HG03139 (cell line): ENCODE measurements at regions not wholly inside any gene's neighbourhood (a gene's known extent, or its start where the extent isn't known, plus 50 kb on each side); places are given as distances from the start of the nearest gene placed in this dataset.
"Not testable (repeated sequence)": the region's sequence is repeated elsewhere in the genome, so short reads cannot be mapped to it uniquely, and the experiment has no call there.

Experiments used
- ATAC-seq: cut with Tn5 transposase; IDR thresholded peaks from one replicate; pipeline ENCODE4 v1.9.1; 2021; ENCODE audit not compliant: unreplicated experiment

GRCh38 chr7:87007038-87007437 is 52.4 kb downstream of the ELAPOR2 start:
- no peak for ATAC-seq

DNA sequence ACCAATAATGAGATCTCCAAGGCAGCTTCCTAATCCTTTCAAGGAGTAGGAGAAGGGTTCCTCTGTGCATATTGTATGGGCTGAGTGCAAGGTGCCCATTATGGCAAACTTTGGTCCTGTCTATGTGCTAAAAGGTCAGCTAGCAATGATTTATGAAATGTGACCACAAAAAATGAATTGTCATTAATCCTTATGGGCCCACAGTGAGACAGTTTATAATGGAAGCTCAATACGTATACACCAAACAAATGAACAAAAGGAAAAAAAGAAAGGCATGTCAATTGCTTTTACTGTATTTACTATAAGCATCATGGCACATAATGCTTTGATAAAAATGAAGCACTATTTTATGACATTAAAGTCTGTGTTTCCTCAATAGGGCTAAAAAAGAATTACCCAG is 54.5 kb downstream of the ELAPOR2 start:
- no peak for ATAC-seq

DNA sequence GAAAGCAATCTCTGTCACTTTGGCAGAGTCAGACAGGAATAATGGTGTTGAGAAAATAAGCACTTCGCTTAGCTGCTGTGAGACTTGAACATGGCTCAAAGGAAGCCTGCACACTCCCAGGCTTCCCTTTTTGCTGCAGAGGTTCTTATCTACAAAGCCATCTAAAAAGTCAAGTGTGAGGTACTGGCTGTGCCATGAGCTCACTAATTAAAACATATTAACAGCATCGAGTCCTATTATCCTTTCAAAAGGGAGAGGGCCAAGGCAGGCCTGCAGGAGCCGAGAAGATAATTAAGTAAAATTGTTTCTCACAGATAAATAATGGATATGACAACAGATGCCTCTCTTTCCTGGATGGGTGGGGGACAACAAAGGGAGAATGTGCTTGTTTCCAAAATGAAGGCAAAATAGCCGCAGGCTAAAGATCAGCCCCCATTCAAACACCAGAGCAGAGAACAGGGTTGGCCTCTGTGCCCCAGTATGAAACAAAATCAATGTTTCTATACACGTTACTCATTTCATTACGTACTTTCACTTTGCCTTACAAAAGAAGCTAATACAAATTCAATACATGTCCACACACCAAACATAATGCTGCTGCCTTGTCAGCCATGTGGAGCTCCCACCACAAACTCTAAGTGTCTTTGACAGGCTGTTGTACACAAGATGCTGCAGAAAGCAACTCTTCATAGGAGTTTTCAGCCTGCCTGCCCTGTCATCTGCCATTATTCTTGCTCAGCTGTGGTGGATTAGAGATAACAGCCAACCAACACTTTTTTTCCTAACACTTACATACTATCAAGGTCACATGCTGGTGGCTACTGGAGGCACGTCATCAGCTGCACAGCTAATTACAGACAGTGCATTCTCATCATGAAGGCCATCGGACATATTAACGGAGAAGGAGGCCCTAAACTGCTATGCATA is 55.3 kb downstream of the ELAPOR2 start:
- no peak for ATAC-seq

DNA sequence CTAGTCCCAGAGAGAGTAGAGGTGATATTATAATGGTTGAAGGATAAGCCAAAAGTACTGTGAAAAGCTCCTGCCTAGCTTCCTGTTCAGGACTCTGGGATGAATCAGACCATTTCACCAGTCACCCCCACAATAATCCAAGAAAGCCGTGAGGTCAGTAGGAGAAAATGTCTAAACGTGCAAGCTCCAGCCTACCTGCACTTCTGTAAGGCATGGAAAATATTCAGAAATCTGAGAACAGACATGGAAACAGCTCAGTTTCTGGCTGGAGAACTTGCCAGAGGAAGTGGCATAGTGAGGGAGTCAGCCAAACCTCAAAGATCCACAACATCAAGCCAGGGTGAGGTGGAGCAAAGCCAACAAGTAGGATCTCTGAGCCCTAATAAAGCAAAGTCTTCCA is 58.2 kb downstream of the ELAPOR2 start:
- ATAC-seq = no peak

DNA sequence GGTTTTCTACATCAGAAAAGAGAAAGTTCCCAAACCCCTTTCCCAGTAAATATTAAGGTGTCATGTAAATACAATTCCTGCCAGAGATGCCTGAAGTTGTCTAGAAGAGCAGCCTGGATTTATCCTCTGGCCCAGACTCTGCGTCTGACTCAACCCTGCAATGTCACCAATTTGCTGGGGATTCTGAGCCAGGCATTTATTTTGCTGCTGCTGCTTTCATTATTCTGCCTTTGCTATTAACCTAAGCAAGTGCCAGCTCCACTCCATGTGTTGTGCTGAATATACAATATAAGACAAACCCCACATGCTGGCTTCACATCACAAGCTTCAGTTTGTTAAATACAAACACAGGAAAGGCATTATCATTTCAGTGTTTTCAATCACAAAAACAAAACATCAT is 59.1 kb downstream of the ELAPOR2 start:
- ATAC-seq = no peak

GRCh38 chr7:86999750-87000149 is 59.7 kb downstream of the ELAPOR2 start:
- ATAC-seq = no peak

DNA sequence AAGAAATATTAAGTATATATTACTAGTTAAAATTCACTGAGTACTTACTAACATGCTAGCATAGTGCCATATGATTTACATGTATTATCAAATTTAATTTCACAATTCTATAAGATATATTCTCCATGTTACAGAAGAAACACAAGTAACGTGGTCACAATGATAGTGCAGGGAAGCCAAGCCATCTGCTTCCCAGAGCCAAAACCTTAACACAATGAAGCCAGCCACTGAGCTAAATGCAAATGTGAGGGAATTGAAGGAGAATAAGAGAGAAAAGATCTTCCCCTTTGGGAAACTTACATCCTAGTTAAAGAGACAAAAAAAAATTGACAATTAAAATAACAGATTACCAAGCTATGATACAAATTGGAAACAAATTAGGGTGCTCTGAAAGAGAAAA is 63.6 kb downstream of the ELAPOR2 start:
- no peak for ATAC-seq

- ATAC-seq = no peak
Observed at GRCh38 chr7:86995052-86995725, 64.3 kb downstream of the ELAPOR2 start.

DNA sequence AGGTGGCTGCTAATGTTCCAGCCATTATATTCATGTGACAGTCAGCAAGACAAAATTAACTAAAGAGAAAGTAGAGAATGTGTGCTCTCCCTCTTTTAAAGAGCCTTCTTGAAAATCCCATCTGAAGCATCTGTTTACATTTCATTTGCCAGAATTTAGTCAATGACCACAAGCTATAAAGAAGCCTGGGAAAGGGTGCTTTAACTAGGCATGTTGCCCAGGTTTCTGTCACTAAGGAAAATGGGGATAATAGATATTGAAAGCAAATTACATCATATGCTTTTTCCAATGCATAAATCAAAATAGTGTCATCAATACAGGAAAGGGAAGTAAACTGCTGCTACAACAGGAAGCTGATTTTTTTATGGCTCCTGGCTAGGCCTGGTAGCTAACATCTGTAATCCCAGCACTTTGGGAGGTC is 67.7 kb downstream of the ELAPOR2 start:
- ATAC-seq = no peak

- peak; percentile 84 for ATAC-seq
Observed at GRCh38 chr7:86991093-86991769, 68.2 kb downstream of the ELAPOR2 start.

DNA sequence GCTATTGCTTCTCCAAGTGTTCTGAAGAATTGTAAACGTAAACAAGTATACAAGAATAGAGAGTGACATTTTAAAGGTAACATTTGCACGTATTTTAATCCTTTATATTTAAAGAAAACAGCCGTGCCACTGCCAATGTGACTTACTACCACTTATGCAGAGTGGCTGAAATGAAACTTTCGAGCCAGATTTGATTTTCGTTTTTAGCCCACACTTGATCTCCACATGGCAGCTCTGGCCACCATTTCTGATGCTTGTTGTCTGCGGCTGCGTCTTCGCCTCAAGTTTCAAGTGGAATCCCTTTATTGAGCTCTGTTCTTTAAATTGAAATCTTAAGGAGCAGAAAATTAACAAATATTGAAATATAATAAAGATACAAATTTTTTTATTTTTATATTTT is 70.0 kb downstream of the ELAPOR2 start:
- ATAC-seq = no peak

DNA sequence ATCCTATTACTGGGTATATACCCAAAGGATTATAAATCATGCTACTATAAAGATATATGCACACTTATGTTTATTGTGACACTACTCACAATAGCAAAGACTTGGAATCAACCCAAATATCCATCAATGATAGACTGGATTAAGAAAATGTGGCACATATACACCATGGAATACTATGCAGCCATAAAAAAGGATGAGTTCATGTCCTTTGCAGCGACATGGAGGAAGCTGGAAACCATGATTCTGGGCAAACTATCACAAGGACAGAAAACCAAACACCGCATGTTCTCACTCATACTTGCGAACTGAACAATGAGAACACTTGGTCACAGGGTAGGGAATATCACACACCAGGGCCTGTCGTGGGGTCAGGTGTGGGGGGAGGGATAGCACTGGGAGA is 71.6 kb downstream of the ELAPOR2 start:
- not testable (repeated sequence) for ATAC-seq

GRCh38 chr7:86987358-86987757 is 72.1 kb downstream of the ELAPOR2 start:
- ATAC-seq = not testable (repeated sequence)

GRCh38 chr7:86985342-86985741 is 74.1 kb downstream of the ELAPOR2 start:
- ATAC-seq = not testable (repeated sequence)

DNA sequence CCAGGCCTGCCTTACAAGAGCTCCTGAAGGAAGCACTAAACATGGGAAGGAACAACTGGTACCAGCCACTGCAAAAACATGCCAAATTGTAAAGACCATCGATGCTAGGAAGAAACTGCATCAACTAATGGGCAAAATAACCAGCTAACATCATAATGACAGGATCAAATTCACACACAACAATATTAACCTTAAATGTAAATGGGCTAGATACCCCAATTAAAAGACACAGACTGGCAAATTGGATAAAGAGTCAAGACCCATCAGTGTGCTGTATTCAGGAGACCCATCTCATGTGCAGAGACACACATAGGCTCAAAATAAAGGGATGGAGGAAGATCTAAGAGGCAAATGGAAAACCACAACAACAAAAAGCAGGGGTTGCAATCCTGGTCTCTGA is 75.8 kb downstream of the ELAPOR2 start:
- ATAC-seq = not testable (repeated sequence)

DNA sequence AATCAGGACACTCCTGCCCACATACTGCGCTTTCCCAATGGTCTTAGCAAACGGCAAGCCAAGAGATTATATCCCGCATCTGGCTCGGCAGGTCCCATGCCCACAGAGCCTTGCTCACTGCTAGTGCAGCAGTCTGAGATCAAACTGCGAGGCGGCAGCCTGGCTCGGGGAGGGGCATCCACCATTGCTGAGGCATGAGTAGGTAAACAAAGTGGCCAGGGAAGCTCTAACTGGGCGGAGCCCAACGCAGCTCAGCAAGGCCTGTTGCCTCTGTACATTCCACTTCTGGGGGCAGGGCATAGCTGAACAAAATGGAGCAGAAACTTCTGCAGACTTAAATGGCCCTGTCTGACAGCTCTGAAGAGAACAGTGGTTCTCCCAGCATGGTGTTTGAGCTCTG is 77.5 kb downstream of the ELAPOR2 start:
- not testable (repeated sequence) for ATAC-seq

GRCh38 chr7:86981127-86981526 is 78.3 kb downstream of the ELAPOR2 start:
- ATAC-seq = no peak

GRCh38 chr7:86980223-86980622 is 79.2 kb downstream of the ELAPOR2 start:
- no peak for ATAC-seq

- peak; percentile 83 for ATAC-seq
Observed at GRCh38 chr7:86978808-86979506, 80.5 kb downstream of the ELAPOR2 start.

GRCh38 chr7:86976958-86977357 is 82.5 kb downstream of the ELAPOR2 start:
- ATAC-seq = no peak

DNA sequence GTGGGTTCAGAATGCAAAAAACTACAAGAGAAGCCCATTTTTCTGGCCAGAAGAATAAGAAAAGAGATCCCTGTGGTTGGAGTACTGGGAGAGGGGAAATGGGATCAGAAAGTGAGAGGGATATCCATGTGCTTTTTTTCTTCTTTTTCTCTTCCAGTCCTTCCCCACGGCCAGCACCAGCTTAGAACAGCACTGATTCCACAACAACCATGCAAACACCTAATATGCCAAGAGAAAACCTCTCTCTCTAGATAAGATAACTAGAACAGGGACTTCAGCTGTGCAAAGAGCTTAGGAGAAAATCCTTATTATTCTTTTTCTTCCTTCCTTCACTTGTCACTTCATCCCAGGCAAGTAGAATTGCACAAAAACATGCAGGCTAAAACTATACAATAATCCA is 83.5 kb downstream of the ELAPOR2 start:
- no peak for ATAC-seq
